ENCODE measurements at regions not wholly inside any gene's neighbourhood (a gene's known extent, or its start where the extent isn't known, plus 50 kb on each side); places are given as distances from the start of the nearest gene placed in this dataset.

- no peak for TF ChIP-seq CTCF (IDR thresholded peaks at IDR 0.05)
- TF ChIP-seq POLR2A (IDR thresholded peaks at IDR 0.05): no peak
Measured at GRCh38 chr3:76789237-76789636, 250.7 kb upstream of the ROBO2 start.
